HepG2 (cell line): ENCODE measurements at regions not wholly inside any gene's neighbourhood (a gene's known extent, or its start where the extent isn't known, plus 50 kb on each side); places are given as distances from the start of the nearest gene placed in this dataset.

ENCODE experiments used
- EZH2 ChIP-seq: conservative IDR thresholded peaks from 2 replicates; pipeline ENCODE4 v1.6.1; 2012; ENCODE audit warnings: mild to moderate bottlenecking, low read depth, low read length, moderate library complexity
- SMC3 ChIP-seq: IDR thresholded peaks from 2 replicates; pipeline ENCODE4 v1.6.1; 2011; ENCODE audit warnings: low read length, improper control_type of control experiment
- SOX13 ChIP-seq, 3 experiments: fragments of 450-650 bp in 1 of 3; sonication (generic) in 1 of 3; formaldehyde crosslinking in 1 of 3; IDR thresholded peaks in 2 of 3; conservative IDR thresholded peaks in 1 of 3; 2 replicates each; pipeline versions ENCODE4 v1.5.0 to v1.6.1; 2016 to 2020; ENCODE audit warnings: antibody characterized with exemption in 1 of 3, mild to moderate bottlenecking in 1 of 3, missing compliant biosample characterization in 1 of 3, missing genetic modification reagents in 1 of 3, moderate library complexity in 1 of 3
- SOX6 ChIP-seq, 2 experiments: fragments of 450-650 bp in 1 of 2; sonication (generic) in 1 of 2; formaldehyde crosslinking in 1 of 2; IDR thresholded peaks; 2 replicates each; pipeline versions ENCODE4 v1.4.0 to v1.6.1; 2017 to 2020; ENCODE audit warnings: antibody characterized with exemption in 1 of 2, mild to moderate bottlenecking in 1 of 2, missing genetic modification reagents in 1 of 2
- ZKSCAN1 ChIP-seq: fragments of 150-350 bp; IDR thresholded peaks from 2 replicates; pipeline ENCODE4 v1.6.1; 2014; ENCODE audit warnings: low read length
- TF ChIP-seq, protein P1 (sequence below), 2 experiments: sonication (generic) in 1 of 2; formaldehyde crosslinking in 1 of 2; IDR thresholded peaks; 2 replicates each; pipeline versions ENCODE4 v1.5.1 to v1.6.1; 2011 to 2020; ENCODE audit warnings: borderline replicate concordance in 1 of 2, low read depth in 1 of 2, low read length in 1 of 2, mild to moderate bottlenecking in 1 of 2, missing genetic modification reagents in 1 of 2, moderate library complexity in 1 of 2
- TF ChIP-seq, protein P2 (sequence below): sonication (generic); formaldehyde crosslinking; IDR thresholded peaks from 2 replicates; pipeline ENCODE4 v1.4.0; 2020; ENCODE audit warnings: missing genetic modification reagents, borderline replicate concordance

DNA sequence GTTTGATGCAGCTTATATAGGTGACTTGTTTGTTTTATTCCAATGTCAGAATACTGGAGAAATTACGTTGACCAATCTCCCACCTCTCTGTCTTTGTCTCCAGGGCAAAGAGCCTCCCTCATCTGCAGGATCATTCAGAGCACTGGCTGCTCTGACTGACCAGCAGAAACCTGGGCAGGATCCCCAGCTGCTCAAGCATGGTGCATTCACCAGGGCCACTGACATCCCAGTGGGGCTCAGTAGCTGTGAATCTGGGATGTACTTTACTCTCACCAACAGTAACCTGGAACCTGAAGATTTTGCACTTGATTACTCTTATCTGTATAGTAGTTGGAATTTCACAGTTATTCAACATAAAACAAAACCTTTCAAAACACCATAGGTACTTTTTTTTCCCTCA lies 235.9 kb downstream of the ANKRD36 start:
- TF ChIP-seq, protein P1, sequence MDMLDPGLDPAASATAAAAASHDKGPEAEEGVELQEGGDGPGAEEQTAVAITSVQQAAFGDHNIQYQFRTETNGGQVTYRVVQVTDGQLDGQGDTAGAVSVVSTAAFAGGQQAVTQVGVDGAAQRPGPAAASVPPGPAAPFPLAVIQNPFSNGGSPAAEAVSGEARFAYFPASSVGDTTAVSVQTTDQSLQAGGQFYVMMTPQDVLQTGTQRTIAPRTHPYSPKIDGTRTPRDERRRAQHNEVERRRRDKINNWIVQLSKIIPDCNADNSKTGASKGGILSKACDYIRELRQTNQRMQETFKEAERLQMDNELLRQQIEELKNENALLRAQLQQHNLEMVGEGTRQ (IDR thresholded peaks at IDR 0.05; ENCODE audit: low read depth, low read length) = no peak
- TF ChIP-seq, protein P1 (CRISPR knock-in tag; IDR thresholded peaks at IDR 0.05; ENCODE audit: borderline replicate concordance) = no peak
- TF ChIP-seq SMC3 (no peak), EZH2 (no peak), SOX6 (IDR thresholded peaks at IDR 0.05) (no peak), SOX6 (CRISPR knock-in tag; IDR thresholded peaks at IDR 0.05) (no peak), ZKSCAN1 (no peak), SOX13 (IDR thresholded peaks at IDR 0.05) (no peak), SOX13 (CRISPR knock-in tag; conservative IDR thresholded peaks at IDR 0.05 in 1 of 2, IDR thresholded peaks at IDR 0.05 in 1 of 2) (no peak)
- TF ChIP-seq, protein P2, sequence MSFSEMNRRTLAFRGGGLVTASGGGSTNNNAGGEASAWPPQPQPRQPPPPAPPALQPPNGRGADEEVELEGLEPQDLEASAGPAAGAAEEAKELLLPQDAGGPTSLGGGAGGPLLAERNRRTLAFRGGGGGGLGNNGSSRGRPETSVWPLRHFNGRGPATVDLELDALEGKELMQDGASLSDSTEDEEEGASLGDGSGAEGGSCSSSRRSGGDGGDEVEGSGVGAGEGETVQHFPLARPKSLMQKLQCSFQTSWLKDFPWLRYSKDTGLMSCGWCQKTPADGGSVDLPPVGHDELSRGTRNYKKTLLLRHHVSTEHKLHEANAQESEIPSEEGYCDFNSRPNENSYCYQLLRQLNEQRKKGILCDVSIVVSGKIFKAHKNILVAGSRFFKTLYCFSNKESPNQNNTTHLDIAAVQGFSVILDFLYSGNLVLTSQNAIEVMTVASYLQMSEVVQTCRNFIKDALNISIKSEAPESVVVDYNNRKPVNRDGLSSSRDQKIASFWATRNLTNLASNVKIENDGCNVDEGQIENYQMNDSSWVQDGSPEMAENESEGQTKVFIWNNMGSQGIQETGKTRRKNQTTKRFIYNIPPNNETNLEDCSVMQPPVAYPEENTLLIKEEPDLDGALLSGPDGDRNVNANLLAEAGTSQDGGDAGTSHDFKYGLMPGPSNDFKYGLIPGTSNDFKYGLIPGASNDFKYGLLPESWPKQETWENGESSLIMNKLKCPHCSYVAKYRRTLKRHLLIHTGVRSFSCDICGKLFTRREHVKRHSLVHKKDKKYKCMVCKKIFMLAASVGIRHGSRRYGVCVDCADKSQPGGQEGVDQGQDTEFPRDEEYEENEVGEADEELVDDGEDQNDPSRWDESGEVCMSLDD (CRISPR knock-in tag) = no peak
